SU-DHL-6 (cell line): ENCODE measurements at regions not wholly inside any gene's neighbourhood (a gene's known extent, or its start where the extent isn't known, plus 50 kb on each side); places are given as distances from the start of the nearest gene placed in this dataset.

Source experiments
- H2AFZ ChIP-seq: fragments of 200-600 bp; sonication (generic); 2 replicates; pipeline ENCODE4 v1.6.1; 2014; ENCODE audit warnings: low read depth, mild to moderate bottlenecking, moderate library complexity, mixed read lengths, antibody characterized with exemption, low read length; ENCODE audit not compliant: severe bottlenecking
- H3F3A ChIP-seq: fragments of 200-600 bp; shearing (Covaris generic); 2 replicates; pipeline ENCODE4 v1.6.0; 2016; ENCODE audit warnings: antibody characterized with exemption, mild to moderate bottlenecking; ENCODE audit not compliant: insufficient read depth
- H3K27ac ChIP-seq: fragments of 200-600 bp; sonication (generic); 2 replicates; pipeline ENCODE4 v1.5.1; 2016; ENCODE audit warnings: low read depth, mild to moderate bottlenecking, low read length, moderate library complexity, mixed read lengths
- H3K27me3 ChIP-seq: fragments of 200-600 bp; sonication (generic), shearing (Covaris generic); 2 replicates; pipeline ENCODE4 v1.6.0; 2014; ENCODE audit warnings: mild to moderate bottlenecking, low read length
- H3K36me3 ChIP-seq: fragments of 200-600 bp; sonication (generic); 2 replicates; pipeline ENCODE4 v1.6.1; 2014; ENCODE audit warnings: mild to moderate bottlenecking, low read length, mixed read lengths
- H3K4me2 ChIP-seq: fragments of 300-600, 200-600 bp; shearing (Covaris generic), sonication (generic); 2 replicates; pipeline ENCODE4 v1.6.0; 2014; ENCODE audit warnings: low read length, low read depth, mild to moderate bottlenecking; ENCODE audit not compliant: poor library complexity, severe bottlenecking
- H3K4me3 ChIP-seq: fragments of 200-600 bp; sonication (generic); 2 replicates; pipeline ENCODE4 v1.5.1; 2014; ENCODE audit warnings: antibody characterized with exemption, low read length, mild to moderate bottlenecking, mixed read lengths; ENCODE audit not compliant: insufficient read depth, poor library complexity, severe bottlenecking
- H3K79me2 ChIP-seq: fragments of 200-600 bp; sonication (generic); 2 replicates; pipeline ENCODE4 v1.6.1; 2014; ENCODE audit warnings: mild to moderate bottlenecking, low read length, moderate library complexity; ENCODE audit not compliant: insufficient read depth
- H3K9ac ChIP-seq: fragments of 200-600 bp; sonication (generic); 2 replicates; pipeline ENCODE4 v1.7.0; 2014; ENCODE audit warnings: mild to moderate bottlenecking, low read length
- H3K9me2 ChIP-seq: fragments of 200-600 bp; sonication (generic); replicated peaks from 2 replicates; pipeline ENCODE4 v1.6.1; 2014; ENCODE audit warnings: low read length; ENCODE audit not compliant: insufficient read depth
- H3K9me3 ChIP-seq: fragments of 200-600 bp; sonication (generic); 2 replicates; pipeline ENCODE4 v1.6.1; 2014; ENCODE audit warnings: low read length, mixed read lengths; ENCODE audit not compliant: insufficient read depth
- H4K20me1 ChIP-seq: fragments of 200-600 bp; sonication (generic); 2 replicates; pipeline ENCODE4 v1.6.1; 2014; ENCODE audit warnings: low read depth, mild to moderate bottlenecking, antibody characterized with exemption, low read length, moderate library complexity, mixed read lengths
- EZH2phosphoT487 ChIP-seq: fragments of 200-600 bp; sonication (generic), shearing (Covaris generic); conservative IDR thresholded peaks from 2 replicates; pipeline ENCODE4 v1.6.1; 2018; ENCODE audit warnings: mild to moderate bottlenecking, antibody characterized with exemption, low read length, moderate library complexity, mixed read lengths
- TF ChIP-seq, protein P1 (sequence below): fragments of 200-600 bp; sonication (generic); IDR thresholded peaks from one replicate; pipeline ENCODE4 v1.5.1; 2017; ENCODE audit warnings: antibody characterized with exemption, mild to moderate bottlenecking, low read length, moderate library complexity; ENCODE audit not compliant: insufficient read depth, poor library complexity, severe bottlenecking

DNA sequence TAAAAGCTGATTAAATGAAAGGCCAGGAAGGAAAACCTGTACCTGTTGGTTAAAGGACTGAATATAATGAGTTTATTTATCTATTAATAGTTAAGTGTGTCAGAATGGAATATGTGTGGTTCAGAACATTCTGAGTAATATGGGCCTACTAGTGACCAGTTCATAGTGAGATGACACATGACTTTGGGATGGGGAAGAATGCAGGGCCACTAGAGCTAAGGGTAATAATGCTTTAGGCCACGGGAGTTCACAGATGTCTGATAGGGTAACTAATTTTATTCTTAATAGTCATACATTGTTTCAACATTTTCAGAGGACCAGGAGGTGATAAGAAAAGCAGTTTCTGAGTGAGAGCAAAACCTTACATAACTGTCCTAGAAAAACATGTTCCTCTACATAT is 247.8 kb upstream of the OR4E1 start:
- H3K9me3 ChIP-seq, result no peaks in the 10 kb centered on the region
- no peaks in the 10 kb centered on the region for H3K27me3 ChIP-seq
- H2AFZ ChIP-seq, result no peak overlapping the region
- H3K79me2 ChIP-seq, result no peaks in the 10 kb centered on the region
- no peaks in the 10 kb centered on the region for H4K20me1 ChIP-seq
- no peak overlapping the region for H3K4me3 ChIP-seq
- no peak overlapping the region for H3K4me2 ChIP-seq
- H3F3A ChIP-seq, result 0 out of 2 replicates have a peak, but pooled peaks cover 12% of the 10 kb centered on the region
- no peaks in the 10 kb centered on the region for H3K36me3 ChIP-seq
- H3K9ac ChIP-seq, result no peak overlapping the region
- no peak overlapping the region for H3K27ac ChIP-seq
- H3K9me2 ChIP-seq, result no peaks in the 10 kb centered on the region
- TF ChIP-seq, protein P1, sequence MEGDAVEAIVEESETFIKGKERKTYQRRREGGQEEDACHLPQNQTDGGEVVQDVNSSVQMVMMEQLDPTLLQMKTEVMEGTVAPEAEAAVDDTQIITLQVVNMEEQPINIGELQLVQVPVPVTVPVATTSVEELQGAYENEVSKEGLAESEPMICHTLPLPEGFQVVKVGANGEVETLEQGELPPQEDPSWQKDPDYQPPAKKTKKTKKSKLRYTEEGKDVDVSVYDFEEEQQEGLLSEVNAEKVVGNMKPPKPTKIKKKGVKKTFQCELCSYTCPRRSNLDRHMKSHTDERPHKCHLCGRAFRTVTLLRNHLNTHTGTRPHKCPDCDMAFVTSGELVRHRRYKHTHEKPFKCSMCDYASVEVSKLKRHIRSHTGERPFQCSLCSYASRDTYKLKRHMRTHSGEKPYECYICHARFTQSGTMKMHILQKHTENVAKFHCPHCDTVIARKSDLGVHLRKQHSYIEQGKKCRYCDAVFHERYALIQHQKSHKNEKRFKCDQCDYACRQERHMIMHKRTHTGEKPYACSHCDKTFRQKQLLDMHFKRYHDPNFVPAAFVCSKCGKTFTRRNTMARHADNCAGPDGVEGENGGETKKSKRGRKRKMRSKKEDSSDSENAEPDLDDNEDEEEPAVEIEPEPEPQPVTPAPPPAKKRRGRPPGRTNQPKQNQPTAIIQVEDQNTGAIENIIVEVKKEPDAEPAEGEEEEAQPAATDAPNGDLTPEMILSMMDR, result no peak
- no peak for TF ChIP-seq EZH2phosphoT487

DNA sequence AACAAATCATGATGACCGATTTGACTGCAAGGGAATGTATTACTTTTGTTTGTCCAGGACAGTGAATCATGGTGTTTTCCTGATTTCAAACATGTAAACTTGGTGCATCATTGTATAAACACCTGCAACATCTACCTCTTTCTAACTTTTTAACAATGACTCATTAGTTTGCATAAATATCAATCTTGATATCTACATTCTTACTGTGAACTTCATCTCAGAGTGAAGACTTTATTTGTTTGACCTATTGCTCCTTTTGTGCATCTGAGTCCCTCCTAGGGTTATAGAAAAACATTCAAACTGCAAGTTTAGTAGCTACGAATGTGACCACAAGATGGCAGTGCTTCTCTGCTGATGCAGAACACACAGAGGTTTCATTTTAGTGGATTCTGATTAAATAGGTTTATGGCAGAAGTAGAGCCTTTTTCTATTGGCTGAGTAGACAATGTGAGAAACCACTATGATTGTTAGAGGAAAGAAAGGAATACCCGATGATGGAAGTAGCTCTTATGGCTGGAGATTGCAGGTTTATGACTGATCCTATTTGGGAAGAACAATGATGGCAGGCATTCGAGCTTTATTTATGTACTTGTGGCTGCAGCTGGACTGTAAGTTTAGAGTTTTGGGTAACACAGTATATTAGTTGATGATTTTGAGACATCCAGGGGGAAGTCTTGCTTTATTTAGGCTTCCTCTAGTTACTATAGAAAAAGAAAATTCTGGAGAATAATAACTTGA is 244.2 kb upstream of the OR4E1 start:
- H3K27me3 ChIP-seq, result no peaks in the 10 kb centered on the region
- TF ChIP-seq, protein P1, result peak; percentile 90
- TF ChIP-seq EZH2phosphoT487, result no peak
- H3K4me3 ChIP-seq, result no peak overlapping the region
- H3K9me3 ChIP-seq, result no peaks in the 10 kb centered on the region
- no peaks in the 10 kb centered on the region for H3F3A ChIP-seq
- no peaks in the 10 kb centered on the region for H3K36me3 ChIP-seq
- peak overlapping the region; percentile 27 for H3K4me2 ChIP-seq
- H3K79me2 ChIP-seq, result no peaks in the 10 kb centered on the region
- H4K20me1 ChIP-seq, result no peaks in the 10 kb centered on the region
- peak overlapping the region; percentile 29 for H2AFZ ChIP-seq
- H3K27ac ChIP-seq, result no peak overlapping the region
- H3K9ac ChIP-seq, result no peak overlapping the region
- no peaks in the 10 kb centered on the region for H3K9me2 ChIP-seq

DNA sequence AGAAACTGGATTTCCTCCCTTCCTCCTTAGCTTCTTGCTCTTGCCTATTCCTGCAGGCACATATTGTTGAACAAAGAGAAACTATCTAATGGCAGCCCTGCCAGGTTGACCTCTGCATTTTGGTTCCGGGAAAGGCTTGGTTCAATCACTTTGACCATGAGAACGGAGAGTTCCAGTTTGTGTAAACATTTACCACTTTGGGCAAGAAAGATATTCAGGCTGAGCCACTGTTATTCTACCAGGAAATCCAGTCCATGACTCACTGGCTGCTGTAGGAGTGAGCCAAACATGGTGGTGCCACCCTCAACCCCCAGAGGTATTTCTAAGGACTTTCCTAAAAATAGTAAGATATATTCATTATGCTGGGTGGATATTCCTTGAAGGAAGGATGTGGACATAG is 242.2 kb upstream of the OR4E1 start:
- Histone ChIP-seq H2AFZ (no peak overlapping the region), H3K9me3 (no peaks in the 10 kb centered on the region)

More for the DNA sequence above, 242.2 kb upstream of the OR4E1 start:
- Histone ChIP-seq H3K27me3 (no peaks in the 10 kb centered on the region), H3F3A (no peaks in the 10 kb centered on the region), H3K4me2 (no peak overlapping the region), H4K20me1 (no peaks in the 10 kb centered on the region), H3K9me2 (no peaks in the 10 kb centered on the region), H3K36me3 (no peaks in the 10 kb centered on the region), H3K9ac (no peak overlapping the region), H3K27ac (no peak overlapping the region), H3K4me3 (no peak overlapping the region), H3K79me2 (no peaks in the 10 kb centered on the region)
- TF ChIP-seq, protein P1, result no peak
- no peak for TF ChIP-seq EZH2phosphoT487
